ENCODE measurements at regions not wholly inside any gene's neighbourhood (a gene's known extent, or its start where the extent isn't known, plus 50 kb on each side); places are given as distances from the start of the nearest gene placed in this dataset.

DNA sequence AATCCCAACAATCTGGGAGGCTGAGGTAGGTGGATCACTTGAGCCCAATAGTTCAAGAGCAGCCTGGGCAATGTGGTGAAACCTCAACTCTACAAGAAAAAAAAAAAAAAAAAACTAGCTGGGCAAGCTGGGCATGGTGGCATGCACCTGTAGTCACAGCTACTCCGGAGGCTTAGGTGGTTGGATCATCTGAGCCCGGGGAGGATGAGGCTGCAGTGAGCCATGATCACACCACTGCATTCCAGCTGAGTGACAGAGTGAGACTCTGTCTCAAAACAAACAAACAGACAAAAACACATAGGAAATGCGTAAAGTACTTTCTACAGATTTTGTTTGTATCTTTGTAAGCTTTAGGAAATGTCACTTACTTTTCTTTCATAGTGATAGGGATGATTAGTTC is 307.2 kb upstream of the NR3C2 start:
- Histone ChIP-seq H3K4me3 (ENCODE audit: low read depth in 1 of 2, low read length in 2 of 2) (no peak overlapping the region), H3K36me3 (ENCODE audit: control insufficient read depth in 2 of 2, insufficient read depth in 2 of 2, low read length in 1 of 2) (no peaks in the 10 kb centered on the region), H3K27ac (ENCODE audit: low read depth in 2 of 2, low read length in 1 of 2) (no peak overlapping the region), H3K9me3 (ENCODE audit: control insufficient read depth in 2 of 2, insufficient read depth in 1 of 2, low read depth in 1 of 2, low read length in 1 of 2) (no peaks in the 10 kb centered on the region), H3K27me3 (ENCODE audit: control insufficient read depth in 1 of 2, insufficient read depth in 2 of 2, low read length in 2 of 2) (peaks cover 0 to 2% of the 10 kb centered on the region in 2 donors), H3K4me1 (ENCODE audit: control insufficient read depth in 2 of 2, insufficient read depth in 2 of 2, low read length in 1 of 2) (no peaks in the 10 kb centered on the region)
- 75 to 80% methylated on average over 3 of the region's 3 CpGs for WGBS, 2 donors

DNA sequence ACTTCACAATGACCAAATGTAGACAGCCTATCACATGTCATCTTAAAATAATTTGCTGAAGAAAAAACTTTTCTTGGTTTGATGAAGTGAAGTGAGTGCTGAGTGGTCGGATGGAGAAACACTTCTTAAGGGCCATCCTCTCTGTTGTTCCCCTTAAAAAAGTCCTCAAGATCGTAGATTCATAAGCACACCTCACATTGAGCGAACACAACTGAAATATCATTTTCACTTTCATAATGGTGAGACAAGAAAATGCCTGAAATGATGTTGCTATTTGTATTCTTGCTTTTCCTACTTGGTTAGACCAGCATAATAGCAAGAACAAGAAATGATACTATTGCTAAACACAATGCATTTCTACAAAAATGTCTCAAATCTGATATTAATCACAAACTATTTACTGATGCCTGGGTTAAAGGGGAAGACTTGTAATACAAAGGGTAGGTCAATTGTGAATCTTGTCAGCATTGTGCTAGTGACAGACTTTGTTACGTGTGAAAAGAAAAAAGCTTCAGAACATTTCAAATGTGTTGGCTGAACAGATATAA is 305.6 kb upstream of the NR3C2 start:
- Histone ChIP-seq H3K4me1 (ENCODE audit: control insufficient read depth in 2 of 2, insufficient read depth in 2 of 2, low read length in 1 of 2) (no peaks in the 10 kb centered on the region), H3K27ac (ENCODE audit: low read depth in 2 of 2, low read length in 1 of 2) (no peak overlapping the region), H3K9me3 (ENCODE audit: control insufficient read depth in 2 of 2, insufficient read depth in 1 of 2, low read depth in 1 of 2, low read length in 1 of 2) (no peaks in the 10 kb centered on the region), H3K36me3 (ENCODE audit: control insufficient read depth in 2 of 2, insufficient read depth in 2 of 2, low read length in 1 of 2) (no peaks in the 10 kb centered on the region), H3K27me3 (ENCODE audit: control insufficient read depth in 1 of 2, insufficient read depth in 2 of 2, low read length in 2 of 2) (peaks cover 0 to 2% of the 10 kb centered on the region in 2 donors), H3K4me3 (ENCODE audit: low read depth in 1 of 2, low read length in 2 of 2) (no peak overlapping the region)
- 60 to 68% methylated on average over 4 of the region's 4 CpGs for WGBS, 2 donors

GRCh38 chr4:148740701-148741100 is 298.5 kb upstream of the NR3C2 start:
- peaks cover 0 to 2% of the 10 kb centered on the region in 2 donors for H3K4me1 ChIP-seq (ENCODE audit: control insufficient read depth in 2 of 2, insufficient read depth in 2 of 2, low read length in 1 of 2)
- no peak overlapping the region for H3K27ac ChIP-seq (ENCODE audit: low read depth in 2 of 2, low read length in 1 of 2)
- H3K27me3 ChIP-seq (ENCODE audit: control insufficient read depth in 1 of 2, insufficient read depth in 2 of 2, low read length in 2 of 2): no peaks in the 10 kb centered on the region
- no peaks in the 10 kb centered on the region for H3K36me3 ChIP-seq (ENCODE audit: control insufficient read depth in 2 of 2, insufficient read depth in 2 of 2, low read length in 1 of 2)
- 43 to 53% methylated on average over 1 of the region's 1 CpG for WGBS, 2 donors
- H3K4me3 ChIP-seq (ENCODE audit: low read depth in 1 of 2, low read length in 2 of 2): no peak overlapping the region
- no peaks in the 10 kb centered on the region for H3K9me3 ChIP-seq (ENCODE audit: control insufficient read depth in 2 of 2, insufficient read depth in 1 of 2, low read depth in 1 of 2, low read length in 1 of 2)

- WGBS, 2 donors: 39 to 49% methylated on average over 2 of the region's 2 CpGs
- Histone ChIP-seq H3K27ac (ENCODE audit: low read depth in 2 of 2, low read length in 1 of 2) (no peak overlapping the region), H3K36me3 (ENCODE audit: control insufficient read depth in 2 of 2, insufficient read depth in 2 of 2, low read length in 1 of 2) (no peaks in the 10 kb centered on the region), H3K4me3 (ENCODE audit: low read depth in 1 of 2, low read length in 2 of 2) (no peak overlapping the region), H3K4me1 (ENCODE audit: control insufficient read depth in 2 of 2, insufficient read depth in 2 of 2, low read length in 1 of 2) (peaks cover 0 to 2% of the 10 kb centered on the region in 2 donors), H3K27me3 (ENCODE audit: control insufficient read depth in 1 of 2, insufficient read depth in 2 of 2, low read length in 2 of 2) (no peaks in the 10 kb centered on the region), H3K9me3 (ENCODE audit: control insufficient read depth in 2 of 2, insufficient read depth in 1 of 2, low read depth in 1 of 2, low read length in 1 of 2) (no peaks in the 10 kb centered on the region)
Observed at GRCh38 chr4:148737061-148737770, 295.0 kb upstream of the NR3C2 start.

- H3K27ac ChIP-seq (ENCODE audit: low read depth in 2 of 2, low read length in 1 of 2): no peak overlapping the region
- H3K36me3 ChIP-seq (ENCODE audit: control insufficient read depth in 2 of 2, insufficient read depth in 2 of 2, low read length in 1 of 2): no peaks in the 10 kb centered on the region
- H3K9me3 ChIP-seq (ENCODE audit: control insufficient read depth in 2 of 2, insufficient read depth in 1 of 2, low read depth in 1 of 2, low read length in 1 of 2): no peaks in the 10 kb centered on the region
- 87 to 90% methylated on average over 5 of the region's 5 CpGs for WGBS, 2 donors
- H3K27me3 ChIP-seq (ENCODE audit: control insufficient read depth in 1 of 2, insufficient read depth in 2 of 2, low read length in 2 of 2): no peaks in the 10 kb centered on the region
- no peaks in the 10 kb centered on the region for H3K4me1 ChIP-seq (ENCODE audit: control insufficient read depth in 2 of 2, insufficient read depth in 2 of 2, low read length in 1 of 2)
- no peak overlapping the region for H3K4me3 ChIP-seq (ENCODE audit: low read depth in 1 of 2, low read length in 2 of 2)
Observed at GRCh38 chr4:148735432-148736155, 293.4 kb upstream of the NR3C2 start.

DNA sequence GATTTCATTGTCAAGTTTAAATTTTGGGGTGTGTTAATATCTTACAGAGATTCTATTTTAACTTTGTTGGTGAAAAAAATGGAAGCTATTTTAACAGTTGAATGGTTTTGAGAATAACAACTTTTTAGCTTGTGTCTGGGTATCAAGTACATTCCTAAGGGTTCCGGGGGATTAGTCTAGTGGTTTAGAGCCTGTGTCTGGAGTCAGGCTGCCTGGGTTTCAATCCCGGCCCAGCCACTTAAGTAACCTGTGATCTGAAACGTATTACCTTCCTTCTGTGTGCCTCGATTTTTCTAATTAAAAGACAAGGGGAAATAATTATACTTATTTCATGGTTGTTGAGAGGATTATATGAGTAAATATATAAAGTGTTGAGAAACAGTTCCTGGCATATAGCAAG is 288.6 kb upstream of the NR3C2 start:
- H3K27ac ChIP-seq (ENCODE audit: low read depth in 2 of 2, low read length in 1 of 2): no peak overlapping the region
- no peaks in the 10 kb centered on the region for H3K27me3 ChIP-seq (ENCODE audit: control insufficient read depth in 1 of 2, insufficient read depth in 2 of 2, low read length in 2 of 2)
- no peaks in the 10 kb centered on the region for H3K4me1 ChIP-seq (ENCODE audit: control insufficient read depth in 2 of 2, insufficient read depth in 2 of 2, low read length in 1 of 2)
- no peaks in the 10 kb centered on the region for H3K9me3 ChIP-seq (ENCODE audit: control insufficient read depth in 2 of 2, insufficient read depth in 1 of 2, low read depth in 1 of 2, low read length in 1 of 2)
- no peak overlapping the region for H3K4me3 ChIP-seq (ENCODE audit: low read depth in 1 of 2, low read length in 2 of 2)
- WGBS, 2 donors: 65 to 68% methylated on average over 4 of the region's 4 CpGs
- no peaks in the 10 kb centered on the region for H3K36me3 ChIP-seq (ENCODE audit: control insufficient read depth in 2 of 2, insufficient read depth in 2 of 2, low read length in 1 of 2)

- WGBS, 2 donors: 17 to 25% methylated on average over 1 of the region's 1 CpG
- H3K4me1 ChIP-seq (ENCODE audit: control insufficient read depth in 2 of 2, insufficient read depth in 2 of 2, low read length in 1 of 2): no peaks in the 10 kb centered on the region
- H3K36me3 ChIP-seq (ENCODE audit: control insufficient read depth in 2 of 2, insufficient read depth in 2 of 2, low read length in 1 of 2): no peaks in the 10 kb centered on the region
- no peaks in the 10 kb centered on the region for H3K27me3 ChIP-seq (ENCODE audit: control insufficient read depth in 1 of 2, insufficient read depth in 2 of 2, low read length in 2 of 2)
- H3K9me3 ChIP-seq (ENCODE audit: control insufficient read depth in 2 of 2, insufficient read depth in 1 of 2, low read depth in 1 of 2, low read length in 1 of 2): no peaks in the 10 kb centered on the region
- H3K27ac ChIP-seq (ENCODE audit: low read depth in 2 of 2, low read length in 1 of 2): no peak overlapping the region
- H3K4me3 ChIP-seq (ENCODE audit: low read depth in 1 of 2, low read length in 2 of 2): no peak overlapping the region
Observed at GRCh38 chr4:148730082-148730640, 287.9 kb upstream of the NR3C2 start.

GRCh38 chr4:148717988-148718387 is 275.8 kb upstream of the NR3C2 start:
- Histone ChIP-seq H3K9me3 (ENCODE audit: control insufficient read depth in 2 of 2, insufficient read depth in 1 of 2, low read depth in 1 of 2, low read length in 1 of 2) (no peaks in the 10 kb centered on the region), H3K36me3 (ENCODE audit: control insufficient read depth in 2 of 2, insufficient read depth in 2 of 2, low read length in 1 of 2) (no peaks in the 10 kb centered on the region), H3K4me1 (ENCODE audit: control insufficient read depth in 2 of 2, insufficient read depth in 2 of 2, low read length in 1 of 2) (no peaks in the 10 kb centered on the region), H3K4me3 (ENCODE audit: low read depth in 1 of 2, low read length in 2 of 2) (no peak overlapping the region), H3K27me3 (ENCODE audit: control insufficient read depth in 1 of 2, insufficient read depth in 2 of 2, low read length in 2 of 2) (no peaks in the 10 kb centered on the region), H3K27ac (ENCODE audit: low read depth in 2 of 2, low read length in 1 of 2) (no peak overlapping the region)
- 88 to 92% methylated on average over 2 of the region's 2 CpGs for WGBS, 2 donors

DNA sequence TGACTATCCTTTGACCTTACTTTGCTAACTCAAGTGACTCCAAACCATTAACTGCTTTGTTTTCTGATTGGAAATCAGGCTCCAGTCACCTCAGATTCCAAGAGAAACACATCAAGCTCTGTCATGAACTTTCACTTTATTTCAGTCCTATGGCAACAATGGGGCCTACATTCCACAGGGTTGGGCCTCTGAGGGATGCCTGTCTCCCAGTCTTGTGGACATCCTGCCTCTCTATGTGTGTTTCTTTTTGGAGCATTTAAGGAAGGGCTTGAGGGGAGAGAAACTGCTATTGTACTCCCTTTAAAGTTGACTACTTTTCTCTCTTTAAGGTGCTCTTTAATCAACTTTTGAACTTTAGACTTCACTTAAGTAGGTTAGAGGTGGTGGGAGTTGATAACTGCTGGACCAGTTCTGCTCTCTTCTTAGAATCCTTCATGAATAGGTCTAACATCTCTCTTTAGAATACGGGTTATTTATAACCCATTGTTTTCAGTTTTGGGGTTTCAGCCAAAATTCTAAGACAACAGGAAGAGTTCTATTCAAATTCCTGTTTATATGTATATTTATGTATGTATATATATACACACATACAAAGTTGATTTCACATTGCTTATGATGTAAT is 274.3 kb upstream of the NR3C2 start:
- H3K27ac ChIP-seq (ENCODE audit: low read depth in 2 of 2, low read length in 1 of 2): no peak overlapping the region
- H3K4me1 ChIP-seq (ENCODE audit: control insufficient read depth in 2 of 2, insufficient read depth in 2 of 2, low read length in 1 of 2): no peaks in the 10 kb centered on the region
- H3K27me3 ChIP-seq (ENCODE audit: control insufficient read depth in 1 of 2, insufficient read depth in 2 of 2, low read length in 2 of 2): no peaks in the 10 kb centered on the region
- no peaks in the 10 kb centered on the region for H3K9me3 ChIP-seq (ENCODE audit: control insufficient read depth in 2 of 2, insufficient read depth in 1 of 2, low read depth in 1 of 2, low read length in 1 of 2)
- no peak overlapping the region for H3K4me3 ChIP-seq (ENCODE audit: low read depth in 1 of 2, low read length in 2 of 2)
- whole genome bisulfite sequencing, 2 donors: 54 to 58% methylated on average over 1 of the region's 1 CpG
- H3K36me3 ChIP-seq (ENCODE audit: control insufficient read depth in 2 of 2, insufficient read depth in 2 of 2, low read length in 1 of 2): no peaks in the 10 kb centered on the region
